Urinary bladder (tissue), 3 donors: ENCODE measurements at regions not wholly inside any gene's neighbourhood (a gene's known extent, or its start where the extent isn't known, plus 50 kb on each side); places are given as distances from the start of the nearest gene placed in this dataset.
A peak's percentile ranks its signal among the peaks of the same experiment; 100 is the strongest.

Experiments
- DNase-seq: peaks from one replicate; pipeline ENCODE4 v3.0.0-alpha.2; 2015; ENCODE audit errors: extremely low spot score
- H3K27ac ChIP-seq: one replicate; pipeline ENCODE4 v1.5.1; 2013; ENCODE audit warnings: low read depth, mild to moderate bottlenecking, moderate library complexity
- H3K36me3 ChIP-seq: one replicate; pipeline ENCODE4 v1.6.1; 2013; ENCODE audit warnings: mild to moderate bottlenecking, moderate library complexity; ENCODE audit not compliant: insufficient read depth
- H3K4me1 ChIP-seq: one replicate; pipeline ENCODE4 v1.6.1; 2013; ENCODE audit warnings: mild to moderate bottlenecking, moderate library complexity; ENCODE audit not compliant: insufficient read depth
- H3K4me3 ChIP-seq: one replicate; pipeline ENCODE4 v1.5.1; 2013; ENCODE audit warnings: low read depth, low read length
- WGBS: extraction: QIAGEN DNeasy Blood & Tissue Kit; methylation state at CpG from one replicate; pipeline ENCODE4 v1.1.7; 2013; 5-methylcytosine and 5-hydroxymethylcytosine counted together
- donor health status: healthy with polysubstance abuse.
- donor health status: healthy.

- WGBS: 27% methylated on average over 7 of the region's 7 CpGs
- H3K36me3 ChIP-seq: no peaks in the 10 kb centered on the region
- H3K4me3 ChIP-seq: no peak overlapping the region
- no peak for DNase-seq
- H3K4me1 ChIP-seq: peaks cover 2% of the 10 kb centered on the region
- H3K27ac ChIP-seq: no peak overlapping the region
These were observed 284.0 kb downstream of the DUSP10 start for GRCh38 chr1:221457685-221458446.

- Histone ChIP-seq H3K36me3 (no peaks in the 10 kb centered on the region), H3K4me3 (no peak overlapping the region), H3K4me1 (peaks cover 2% of the 10 kb centered on the region), H3K27ac (no peak overlapping the region)
- WGBS: 42% methylated on average over 5 of the region's 5 CpGs
- peak; percentile 70 for DNase-seq
These were observed 283.3 kb downstream of the DUSP10 start for GRCh38 chr1:221458447-221459156.

GRCh38 chr1:221459558-221459957 lies 282.3 kb downstream of the DUSP10 start:
- Histone ChIP-seq H3K27ac (no peak overlapping the region), H3K4me3 (no peak overlapping the region), H3K36me3 (no peaks in the 10 kb centered on the region), H3K4me1 (peaks cover 2% of the 10 kb centered on the region)
- 94% methylated on average over 1 of the region's 1 CpG for WGBS
- no peak for DNase-seq

GRCh38 chr1:221462345-221462744 lies 279.5 kb downstream of the DUSP10 start:
- no peaks in the 10 kb centered on the region for H3K36me3 ChIP-seq
- 67% methylated on average over 1 of the region's 1 CpG for WGBS
- DNase-seq: no peak
- H3K4me1 ChIP-seq: peaks cover 2% of the 10 kb centered on the region
- H3K27ac ChIP-seq: no peak overlapping the region
- H3K4me3 ChIP-seq: no peak overlapping the region

GRCh38 chr1:221468546-221468945 lies 273.3 kb downstream of the DUSP10 start:
- no peak for DNase-seq
- 97% methylated on average over 6 of the region's 6 CpGs for WGBS
- Histone ChIP-seq H3K4me3 (no peak overlapping the region), H3K4me1 (no peaks in the 10 kb centered on the region), H3K27ac (no peak overlapping the region), H3K36me3 (no peaks in the 10 kb centered on the region)

- WGBS: 85% methylated on average over 3 of the region's 3 CpGs
- no peak for DNase-seq
- no peaks in the 10 kb centered on the region for H3K4me1 ChIP-seq
- no peaks in the 10 kb centered on the region for H3K36me3 ChIP-seq
- H3K4me3 ChIP-seq: no peak overlapping the region
- H3K27ac ChIP-seq: no peak overlapping the region
These were observed 272.4 kb downstream of the DUSP10 start for GRCh38 chr1:221469476-221469875.

- no peaks in the 10 kb centered on the region for H3K4me1 ChIP-seq
- H3K4me3 ChIP-seq: no peak overlapping the region
- WGBS: 65% methylated on average over 6 of the region's 6 CpGs
These were observed 271.7 kb downstream of the DUSP10 start for GRCh38 chr1:221470000-221470698.

GRCh38 chr1:221473411-221473810 lies 268.5 kb downstream of the DUSP10 start:
- no peak overlapping the region for H3K4me3 ChIP-seq
- no peaks in the 10 kb centered on the region for H3K4me1 ChIP-seq
- no peak for DNase-seq
- no peaks in the 10 kb centered on the region for H3K36me3 ChIP-seq
- no peak overlapping the region for H3K27ac ChIP-seq
- 72% methylated on average over 8 of the region's 8 CpGs for WGBS

More at GRCh38 chr1:221470000-221470698, 271.7 kb downstream of the DUSP10 start:
- no peak for DNase-seq
- Histone ChIP-seq H3K36me3 (no peaks in the 10 kb centered on the region), H3K27ac (no peak overlapping the region)

- H3K4me1 ChIP-seq: no peaks in the 10 kb centered on the region
- H3K4me3 ChIP-seq: no peak overlapping the region
- WGBS: 80% methylated on average over 3 of the region's 3 CpGs
- DNase-seq: no peak
- H3K27ac ChIP-seq: no peak overlapping the region
- no peaks in the 10 kb centered on the region for H3K36me3 ChIP-seq
These were observed 264.6 kb downstream of the DUSP10 start for GRCh38 chr1:221477252-221477651.

- Histone ChIP-seq H3K36me3 (no peaks in the 10 kb centered on the region), H3K4me1 (no peaks in the 10 kb centered on the region), H3K27ac (no peak overlapping the region), H3K4me3 (no peak overlapping the region)
- peak; percentile 43 for DNase-seq
- 22% methylated on average over 8 of the region's 8 CpGs for WGBS
These were observed 263.6 kb downstream of the DUSP10 start for GRCh38 chr1:221478050-221478949.

- no peak for DNase-seq
- H3K4me3 ChIP-seq: no peak overlapping the region
- H3K27ac ChIP-seq: no peak overlapping the region
- peaks cover 2% of the 10 kb centered on the region for H3K4me1 ChIP-seq
- no peaks in the 10 kb centered on the region for H3K36me3 ChIP-seq
- WGBS: 67% methylated on average over 8 of the region's 8 CpGs
These were observed 253.9 kb downstream of the DUSP10 start for GRCh38 chr1:221487781-221488524.

- Histone ChIP-seq H3K4me1 (peaks cover 2% of the 10 kb centered on the region), H3K27ac (no peak overlapping the region), H3K36me3 (no peaks in the 10 kb centered on the region), H3K4me3 (no peak overlapping the region)
- WGBS: 87% methylated on average over 1 of the region's 1 CpG
- DNase-seq: no peak
These were observed 253.3 kb downstream of the DUSP10 start for GRCh38 chr1:221488550-221488949.
